HEK293 (cell line): ENCODE measurements at regions not wholly inside any gene's neighbourhood (a gene's known extent, or its start where the extent isn't known, plus 50 kb on each side); places are given as distances from the start of the nearest gene placed in this dataset.

Experiments used
- CTCF ChIA-PET: fragments of 350-600 bp; formaldehyde crosslinking; extraction: SDS; loops from one replicate; lab custom pipeline; 2021; ENCODE audit warnings: antibody characterized with exemption; lab: Yijun Ruan, JAX
- POLR2A ChIA-PET: fragments of 300-600 bp; formaldehyde crosslinking; extraction: SDS; loops from one replicate; lab custom pipeline; 2020; ENCODE audit warnings: antibody characterized with exemption, inconsistent platforms; lab: Yijun Ruan, JAX
- H3K27ac ChIP-seq: fragments of 200-500 bp; sonication (Bioruptor generic); 2 replicates; pipeline ENCODE4 v1.5.1; 2014; ENCODE audit warnings: low read depth, low read length, control low read depth, inconsistent platforms; ENCODE audit errors: extremely low read depth
- H3K36me3 ChIP-seq, 2 experiments: fragments of 200-500 bp in 1 of 2; sonication (Bioruptor generic) in 1 of 2; 1 replicate in 1 of 2; 2 replicates in 1 of 2; pipeline ENCODE4 v1.5.1; 2014 to 2017; ENCODE audit warnings: inconsistent platforms in 2 of 2, low read length in 2 of 2; ENCODE audit not compliant: control insufficient read depth in 2 of 2, insufficient read depth in 1 of 2
- H3K4me1 ChIP-seq: fragments of 200-500 bp; sonication (Bioruptor generic); 2 replicates; pipeline ENCODE4 v1.5.1; 2014; ENCODE audit warnings: mild to moderate bottlenecking, low read length, inconsistent platforms; ENCODE audit not compliant: control insufficient read depth, insufficient read depth
- H3K4me3 ChIP-seq: 2 replicates; pipeline ENCODE4 v1.5.1; 2011; ENCODE audit warnings: low read depth, mild to moderate bottlenecking, control low read depth, low read length, moderate library complexity
- H3K9me3 ChIP-seq: fragments of 200-500 bp; sonication (Bioruptor generic); 2 replicates; pipeline ENCODE4 v1.5.1; 2014; ENCODE audit warnings: low read depth, low read length, inconsistent platforms; ENCODE audit not compliant: control insufficient read depth, insufficient read depth
- ATF2 ChIP-seq: fragments of 450-650 bp; formaldehyde crosslinking; IDR thresholded peaks from 2 replicates; pipeline ENCODE4 v1.5.1; 2016; ENCODE audit warnings: missing biosample characterization, missing genetic modification characterization, low read depth
- GLIS1 ChIP-seq: fragments of 450-650 bp; formaldehyde crosslinking; IDR thresholded peaks from 2 replicates; pipeline ENCODE4 v1.5.1; 2016; ENCODE audit warnings: missing biosample characterization, missing genetic modification characterization
- HOXA7 ChIP-seq: sonication (generic); formaldehyde crosslinking; IDR thresholded peaks from 2 replicates; pipeline ENCODE4 v1.8.1; 2022; ENCODE audit warnings: missing genetic modification reagents, borderline replicate concordance
- KLF1 ChIP-seq: fragments of 450-650 bp; formaldehyde crosslinking; IDR thresholded peaks from 2 replicates; pipeline ENCODE4 v1.5.1; 2016; ENCODE audit warnings: missing biosample characterization, missing genetic modification characterization
- PATZ1 ChIP-seq: fragments of 450-650 bp; formaldehyde crosslinking; IDR thresholded peaks from 2 replicates; pipeline ENCODE4 v1.5.1; 2016; ENCODE audit warnings: missing biosample characterization, missing genetic modification characterization
- RBAK ChIP-seq: fragments of 450-650 bp; formaldehyde crosslinking; IDR thresholded peaks from 2 replicates; pipeline ENCODE4 v1.5.1; 2016; ENCODE audit warnings: missing biosample characterization, missing genetic modification characterization
- SP7 ChIP-seq: fragments of 450-650 bp; formaldehyde crosslinking; IDR thresholded peaks from 2 replicates; pipeline ENCODE4 v1.5.1; 2016; ENCODE audit warnings: missing biosample characterization, missing genetic modification characterization
- ZNF10 ChIP-seq: fragments of 450-650 bp; formaldehyde crosslinking; IDR thresholded peaks from 2 replicates; pipeline ENCODE4 v1.5.1; 2017; ENCODE audit warnings: missing biosample characterization, missing genetic modification characterization
- ZNF133 ChIP-seq: fragments of 450-650 bp; formaldehyde crosslinking; IDR thresholded peaks from 2 replicates; pipeline ENCODE4 v1.5.1; 2016; ENCODE audit warnings: missing biosample characterization, missing genetic modification characterization
- ZNF398 ChIP-seq: fragments of 450-650 bp; formaldehyde crosslinking; IDR thresholded peaks from 2 replicates; pipeline ENCODE4 v1.5.1; 2017; ENCODE audit warnings: missing biosample characterization, missing genetic modification characterization
- ZNF549 ChIP-seq: fragments of 450-650 bp; IDR thresholded peaks from 2 replicates; pipeline ENCODE4 v1.5.1; 2018; ENCODE audit warnings: missing biosample characterization, missing genetic modification characterization, mild to moderate bottlenecking, inconsistent platforms, moderate library complexity
- ZNF561 ChIP-seq: fragments of 450-650 bp; IDR thresholded peaks from 2 replicates; pipeline ENCODE4 v1.5.1; 2018; ENCODE audit warnings: missing biosample characterization, missing genetic modification characterization, borderline replicate concordance
- ZNF580 ChIP-seq: fragments of 450-650 bp; formaldehyde crosslinking; IDR thresholded peaks from 2 replicates; pipeline ENCODE4 v1.5.1; 2016; ENCODE audit warnings: missing biosample characterization, missing genetic modification characterization
- ZNF658 ChIP-seq: fragments of 450-650 bp; formaldehyde crosslinking; IDR thresholded peaks from 2 replicates; pipeline ENCODE4; 2016; ENCODE audit warnings: missing biosample characterization, missing genetic modification characterization
- ZNF692 ChIP-seq: fragments of 450-650 bp; formaldehyde crosslinking; IDR thresholded peaks from 2 replicates; pipeline ENCODE4 v1.5.1; 2016; ENCODE audit warnings: missing biosample characterization, missing genetic modification characterization
- ZXDB ChIP-seq: fragments of 450-650 bp; formaldehyde crosslinking; IDR thresholded peaks from 2 replicates; pipeline ENCODE4 v1.5.1; 2016; ENCODE audit warnings: missing biosample characterization, missing genetic modification characterization

GRCh38 chr16:85390511-85391174 lies 222.5 kb upstream of the GSE1 start (continued):
- peak; percentile 51; the same call in 1 of the 2 replicates for TF ChIP-seq ZNF561 (tag by site-specific recombination)
- no peak for TF ChIP-seq ZNF658
- peak; percentile 89 for TF ChIP-seq KLF1 (tag by site-specific recombination)
- peak; percentile 50; the same call in 1 of the 2 replicates for TF ChIP-seq PATZ1 (tag by site-specific recombination)
- no peak for TF ChIP-seq ZNF10
- peak; percentile 87 for TF ChIP-seq GLIS1
- TF ChIP-seq ZNF580 (tag by site-specific recombination): no peak
- TF ChIP-seq ZXDB: 0 out of 2 replicates have a peak, but pooled peaks have one; percentile 19
- no peak for TF ChIP-seq ZNF133 (tag by site-specific recombination)
- TF ChIP-seq HOXA7 (CRISPR knock-in tag): no peak
- peak; percentile 50; the same call in 1 of the 2 replicates for TF ChIP-seq ZNF398 (tag by site-specific recombination)
- TF ChIP-seq ATF2 (tag by site-specific recombination): 0 out of 2 replicates have a peak, but pooled peaks have one; percentile 21
- TF ChIP-seq ZNF692 (tag by site-specific recombination): no peak; the same call in 1 of the 2 replicates
- TF ChIP-seq SP7: peak; percentile 75

- ChIA-PET POLR2A (interaction anchor here (0.8 to 1.6 kb wide), 4 partner anchors 12 to 222 kb away, joined by 5 to 7 read pairs (median 5); partner anchors contain the start of gene GSE1), CTCF (interaction anchor here (1.0 to 3.6 kb wide), 10 partner anchors 12 to 276 kb away, joined by 3 to 17 read pairs (median 4); no protein-coding TSS in a partner anchor)
- Histone ChIP-seq H3K36me3 (no peaks in the 10 kb centered on the region), H3K4me1 (peaks cover 17% of the 10 kb centered on the region), H3K4me3 (no peak overlapping the region), H3K27ac (no peak overlapping the region), H3K9me3 (no peaks in the 10 kb centered on the region)
- TF ChIP-seq ZNF692 (tag by site-specific recombination) (0 out of 2 replicates have a peak, but pooled peaks have one; percentile 4), ZNF549 (tag by site-specific recombination) (no peak), RBAK (tag by site-specific recombination) (no peak)
Observed at GRCh38 chr16:85391175-85391707, 221.9 kb upstream of the GSE1 start.
